Testis (tissue), 2 donors: ENCODE measurements at regions not wholly inside any gene's neighbourhood (a gene's known extent, or its start where the extent isn't known, plus 50 kb on each side); places are given as distances from the start of the nearest gene placed in this dataset.

Experiments
- POLR2A ChIP-seq: fragments of 450-650 bp; IDR thresholded peaks from one replicate; pipeline ENCODE4 v1.6.1; 2017; ENCODE audit warnings: antibody characterized with exemption, mild to moderate bottlenecking, moderate library complexity
- TF ChIP-seq, protein P1 (sequence below), 3 experiments: fragments of 450-650 bp in 2 of 3; fragments of 200-600 bp in 1 of 3; sonication (generic) in 1 of 3; IDR thresholded peaks; one replicate each; pipeline ENCODE4 v1.5.1; 2016 to 2019; ENCODE audit warnings: antibody characterized with exemption in 3 of 3, mild to moderate bottlenecking in 2 of 3, moderate library complexity in 1 of 3

DNA sequence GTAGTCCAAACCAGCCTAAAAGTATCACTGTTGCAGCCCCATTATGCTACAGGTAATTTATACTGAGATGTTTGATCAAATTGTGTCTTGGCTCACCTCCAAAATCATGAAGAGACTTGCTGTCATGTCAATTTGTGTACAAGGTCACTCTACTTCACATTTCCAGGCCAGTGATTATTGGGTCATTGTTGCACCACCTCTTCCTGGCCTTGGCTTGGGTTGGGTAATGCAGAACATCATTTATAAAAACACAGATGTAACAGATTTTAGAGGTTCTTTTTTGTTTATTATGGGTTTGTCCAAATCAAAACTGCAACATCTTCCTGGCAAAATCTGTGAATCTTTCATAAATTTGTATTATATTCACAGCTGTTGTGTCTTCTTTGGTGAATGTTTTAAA lies 459.5 kb downstream of the ANKRD50 start:
- TF ChIP-seq, protein P1, sequence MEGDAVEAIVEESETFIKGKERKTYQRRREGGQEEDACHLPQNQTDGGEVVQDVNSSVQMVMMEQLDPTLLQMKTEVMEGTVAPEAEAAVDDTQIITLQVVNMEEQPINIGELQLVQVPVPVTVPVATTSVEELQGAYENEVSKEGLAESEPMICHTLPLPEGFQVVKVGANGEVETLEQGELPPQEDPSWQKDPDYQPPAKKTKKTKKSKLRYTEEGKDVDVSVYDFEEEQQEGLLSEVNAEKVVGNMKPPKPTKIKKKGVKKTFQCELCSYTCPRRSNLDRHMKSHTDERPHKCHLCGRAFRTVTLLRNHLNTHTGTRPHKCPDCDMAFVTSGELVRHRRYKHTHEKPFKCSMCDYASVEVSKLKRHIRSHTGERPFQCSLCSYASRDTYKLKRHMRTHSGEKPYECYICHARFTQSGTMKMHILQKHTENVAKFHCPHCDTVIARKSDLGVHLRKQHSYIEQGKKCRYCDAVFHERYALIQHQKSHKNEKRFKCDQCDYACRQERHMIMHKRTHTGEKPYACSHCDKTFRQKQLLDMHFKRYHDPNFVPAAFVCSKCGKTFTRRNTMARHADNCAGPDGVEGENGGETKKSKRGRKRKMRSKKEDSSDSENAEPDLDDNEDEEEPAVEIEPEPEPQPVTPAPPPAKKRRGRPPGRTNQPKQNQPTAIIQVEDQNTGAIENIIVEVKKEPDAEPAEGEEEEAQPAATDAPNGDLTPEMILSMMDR (IDR thresholded peaks at IDR 0.05), result no peak
- TF ChIP-seq POLR2A, result no peak
